H1 (cell line): ENCODE measurements at regions not wholly inside any gene's neighbourhood (a gene's known extent, or its start where the extent isn't known, plus 50 kb on each side); places are given as distances from the start of the nearest gene placed in this dataset.

Source experiments
- CTCF ChIA-PET: fragments of 300-600 bp; sonication (Branson Sonifier 250); formaldehyde crosslinking; loops from one replicate; lab custom pipeline; 2021; ENCODE audit not compliant: partially characterized antibody; lab: Charles Lee
- POLR2A ChIA-PET: fragments of 300-600 bp; sonication (Branson Sonifier 250); formaldehyde crosslinking; loops from one replicate; lab custom pipeline; 2021; ENCODE audit warnings: inconsistent platforms; ENCODE audit not compliant: partially characterized antibody; lab: Charles Lee
- DNase-seq, 2 experiments: peaks; one replicate each; pipeline versions ENCODE4 v3.0.0 to v3.0.0-alpha.2; 2010 to 2022; ENCODE audit warnings: low spot score in 2 of 2, low read depth in 1 of 2, mixed read lengths in 1 of 2
- FAIRE-seq: peaks from 2 replicates; lab custom pipeline; 2011; peaks lifted over from hg19 to GRCh38; lab: Jason Lieb, UNC
- H2AFZ ChIP-seq: 2 replicates; pipeline ENCODE4 v1.8.1; 2012; ENCODE audit warnings: low read length, inconsistent platforms
- H2AK5ac ChIP-seq: 2 replicates; pipeline ENCODE4 v1.6.1; 2013; ENCODE audit warnings: low read depth, low read length
- H2BK120ac ChIP-seq: replicated peaks from 2 replicates; pipeline ENCODE3; 2013; ENCODE audit warnings: low read depth, low read length, inconsistent platforms
- H2BK12ac ChIP-seq: 2 replicates; pipeline ENCODE4 v1.6.1; 2013; ENCODE audit warnings: low read depth, low read length
- H2BK15ac ChIP-seq: 2 replicates; pipeline ENCODE4 v1.6.1; 2013; ENCODE audit warnings: low read length
- H2BK20ac ChIP-seq: 2 replicates; pipeline ENCODE4 v1.6.1; 2013; ENCODE audit warnings: low read length
- H2BK5ac ChIP-seq: 2 replicates; pipeline ENCODE4 v1.6.1; 2013; ENCODE audit warnings: low read depth, low read length
- H3K14ac ChIP-seq: 2 replicates; pipeline ENCODE4 v1.6.1; 2013; ENCODE audit warnings: inconsistent platforms; ENCODE audit not compliant: insufficient read length
- H3K18ac ChIP-seq: 2 replicates; pipeline ENCODE4 v1.6.1; 2013; ENCODE audit warnings: low read length; ENCODE audit errors: extremely low read depth
- H3K23ac ChIP-seq: 2 replicates; pipeline ENCODE4 v1.6.1; 2013; ENCODE audit warnings: inconsistent platforms; ENCODE audit not compliant: insufficient read length
- H3K23me2 ChIP-seq: 2 replicates; pipeline ENCODE4 v1.6.1; 2013; ENCODE audit warnings: low read depth, low read length
- H3K27ac ChIP-seq: 2 replicates; pipeline ENCODE4 v1.6.1; 2011; ENCODE audit warnings: low read depth, low read length, inconsistent platforms
- H3K27me3 ChIP-seq, 4 experiments: replicated peaks in 1 of 4; 1 replicate in 1 of 4; 2 replicates in 3 of 4; pipeline versions ENCODE4 v1.6.1 to v1.8.1; 2011 to 2013; ENCODE audit warnings: low read length in 3 of 4, mild to moderate bottlenecking in 3 of 4, inconsistent platforms in 2 of 4, mixed read lengths in 2 of 4, moderate library complexity in 1 of 4; ENCODE audit not compliant: control insufficient read depth in 3 of 4, insufficient read depth in 3 of 4; ENCODE audit errors: extremely low read depth in 1 of 4
- H3K36me3 ChIP-seq, 4 experiments: 2 replicates each; pipeline versions ENCODE4 v1.6.1 to v1.8.1; 2011 to 2013; ENCODE audit warnings: mild to moderate bottlenecking in 4 of 4, low read length in 3 of 4, moderate library complexity in 2 of 4, control low read depth in 1 of 4, inconsistent platforms in 1 of 4; ENCODE audit not compliant: insufficient read depth in 4 of 4, control insufficient read depth in 2 of 4
- H3K4ac ChIP-seq: replicated peaks from 2 replicates; pipeline ENCODE3; 2013; ENCODE audit warnings: low read length, low read depth, mixed read lengths, inconsistent platforms; ENCODE audit not compliant: insufficient read length
- H3K4me1 ChIP-seq, 4 experiments: replicated peaks in 1 of 4; 1 replicate in 1 of 4; 2 replicates in 3 of 4; pipeline versions ENCODE4 v1.6.1 to v1.8.1; 2011 to 2013; ENCODE audit warnings: low read length in 3 of 4, inconsistent platforms in 2 of 4, mixed read lengths in 1 of 4; ENCODE audit not compliant: insufficient read depth in 4 of 4, control insufficient read depth in 3 of 4
- H3K4me2 ChIP-seq, 2 experiments: 2 replicates each; pipeline versions ENCODE4 v1.6.1 to v1.8.1; 2011 to 2013; ENCODE audit warnings: low read depth in 2 of 2, low read length in 2 of 2, control low read depth in 1 of 2, inconsistent platforms in 1 of 2, mild to moderate bottlenecking in 1 of 2; ENCODE audit not compliant: insufficient read depth in 1 of 2
- H3K4me3 ChIP-seq, 4 experiments: fragments of 200-600, 300-600 bp in 1 of 4; sonication (generic), shearing (Covaris generic), sonication (Bioruptor Twin) in 1 of 4; 2 replicates each; pipeline versions ENCODE4 v1.5.1 to v1.8.1; 2011 to 2016; ENCODE audit warnings: low read length in 4 of 4, low read depth in 3 of 4, control low read depth in 2 of 4, inconsistent platforms in 2 of 4, mild to moderate bottlenecking in 2 of 4, mixed read lengths in 1 of 4, moderate library complexity in 1 of 4; ENCODE audit not compliant: insufficient read depth in 2 of 4; ENCODE audit errors: extremely low read depth in 1 of 4
- H3K56ac ChIP-seq: replicated peaks from 2 replicates; pipeline ENCODE3; 2013; ENCODE audit warnings: low read depth, mild to moderate bottlenecking, mixed read lengths, low read length, inconsistent platforms; ENCODE audit not compliant: insufficient read length
- H3K79me1 ChIP-seq: 2 replicates; pipeline ENCODE4 v1.6.1; 2013; ENCODE audit warnings: low read depth, low read length, control low read depth
- H3K79me2 ChIP-seq, 2 experiments: 2 replicates each; pipeline versions ENCODE4 v1.6.1 to v1.8.1; 2012 to 2013; ENCODE audit warnings: low read length in 2 of 2, mild to moderate bottlenecking in 2 of 2, inconsistent platforms in 1 of 2; ENCODE audit not compliant: insufficient read depth in 2 of 2, control insufficient read depth in 1 of 2
- H3K9ac ChIP-seq, 4 experiments: replicated peaks in 1 of 4; 1 replicate in 1 of 4; 2 replicates in 3 of 4; pipeline versions ENCODE4 v1.6.1 to v1.8.1; 2011 to 2013; ENCODE audit warnings: low read depth in 3 of 4, low read length in 3 of 4, control low read depth in 2 of 4, mild to moderate bottlenecking in 2 of 4, moderate library complexity in 2 of 4, inconsistent platforms in 1 of 4; ENCODE audit errors: extremely low read depth in 1 of 4
- H3K9me3 ChIP-seq, 2 experiments: 2 replicates each; pipeline versions ENCODE4 v1.6.1 to v1.8.1; 2012 to 2013; ENCODE audit warnings: mild to moderate bottlenecking in 2 of 2, moderate library complexity in 2 of 2, control low read depth in 1 of 2, inconsistent platforms in 1 of 2, low read depth in 1 of 2, low read length in 1 of 2, mixed read lengths in 1 of 2; ENCODE audit not compliant: insufficient read depth in 2 of 2
- H4K20me1 ChIP-seq, 2 experiments: replicated peaks in 1 of 2; 2 replicates each; pipeline versions ENCODE3 to v1.8.1; 2011 to 2013; ENCODE audit warnings: inconsistent platforms in 2 of 2, low read length in 2 of 2, mild to moderate bottlenecking in 1 of 2; ENCODE audit not compliant: insufficient read depth in 2 of 2, control insufficient read depth in 1 of 2
- H4K5ac ChIP-seq: 2 replicates; pipeline ENCODE4 v1.6.1; 2013; ENCODE audit warnings: low read length, low read depth, mixed read lengths, inconsistent platforms; ENCODE audit not compliant: insufficient read length
- H4K8ac ChIP-seq: 2 replicates; pipeline ENCODE4 v1.8.0; 2013; ENCODE audit warnings: mild to moderate bottlenecking, moderate library complexity, low read length, inconsistent platforms; ENCODE audit not compliant: insufficient read depth; ENCODE audit errors: extremely low read depth
- H4K91ac ChIP-seq: replicated peaks from 2 replicates; pipeline ENCODE3; 2013; ENCODE audit warnings: low read length, mixed read lengths, inconsistent platforms; ENCODE audit not compliant: insufficient read length
- EZH2 ChIP-seq: fragments of 200-600 bp; sonication (generic); IDR thresholded peaks from 2 replicates; pipeline ENCODE4 v1.7.1; 2012; ENCODE audit warnings: low read depth, mild to moderate bottlenecking, moderate library complexity, low read length, inconsistent platforms; ENCODE audit not compliant: severe bottlenecking
- SRF ChIP-seq: IDR thresholded peaks from 2 replicates; pipeline ENCODE4 v1.6.1; 2011; ENCODE audit warnings: mild to moderate bottlenecking, low read depth, low read length, moderate library complexity
- TBP ChIP-seq: IDR thresholded peaks from 2 replicates; pipeline ENCODE4 v1.6.1; 2011; ENCODE audit warnings: low read depth, low read length, improper control_type of control experiment
- USF2 ChIP-seq: IDR thresholded peaks from 2 replicates; pipeline ENCODE4 v1.6.1; 2011; ENCODE audit warnings: low read length, improper control_type of control experiment
- WGBS, 2 experiments: shearing (Covaris generic) in 1 of 2; methylation state at CpG; one replicate each; pipeline versions ENCODE4 v1.1.6 to v1.1.7; 2013 to 2015; ENCODE audit warnings: low lambda C conversion rate in 2 of 2, mixed read lengths in 2 of 2, inconsistent platforms in 1 of 2, low coverage in 1 of 2, missing lambda C conversion rate in 1 of 2; ENCODE audit not compliant: insufficient replicate concordance in 2 of 2, insufficient coverage in 1 of 2, insufficient read length in 1 of 2; ENCODE audit errors: extremely low coverage in 1 of 2, missing lambda C conversion rate in 1 of 2; 5-methylcytosine and 5-hydroxymethylcytosine counted together

- no peak overlapping the region for H3K4me3 ChIP-seq
- no peak overlapping the region for H3K9ac ChIP-seq
- H3K79me1 ChIP-seq = no peaks in the 10 kb centered on the region
- no peak overlapping the region for H2BK12ac ChIP-seq
- no peak overlapping the region for H3K27ac ChIP-seq
- no peak overlapping the region for H3K56ac ChIP-seq
- H3K14ac ChIP-seq = no peak overlapping the region
- H3K79me2 ChIP-seq = no peaks in the 10 kb centered on the region
- POLR2A ChIA-PET = no interaction called here
- no peaks in the 10 kb centered on the region for H3K23me2 ChIP-seq
- no peak overlapping the region for H4K8ac ChIP-seq
- H4K91ac ChIP-seq = no peak overlapping the region
- no peak overlapping the region for H3K23ac ChIP-seq
- H3K9me3 ChIP-seq = no peaks in the 10 kb centered on the region
- FAIRE-seq = no peak
- no peak overlapping the region for H3K4ac ChIP-seq
- H4K5ac ChIP-seq = no peak overlapping the region
- no peak overlapping the region for H2BK15ac ChIP-seq
- H4K20me1 ChIP-seq = no peaks in the 10 kb centered on the region
- H2BK20ac ChIP-seq = no peak overlapping the region
- no peak overlapping the region for H2BK120ac ChIP-seq
- H3K18ac ChIP-seq = no peak overlapping the region
- H3K36me3 ChIP-seq = no peaks in the 10 kb centered on the region
- no peak for DNase-seq
- no peak overlapping the region for H3K4me2 ChIP-seq
- CTCF ChIA-PET = no interaction called here
- no peak overlapping the region for H2AK5ac ChIP-seq
- TF ChIP-seq SRF (no peak), EZH2 (no peak), TBP (no peak), USF2 (no peak)
- no peak overlapping the region for H2AFZ ChIP-seq
- H3K4me1 ChIP-seq = no peaks in the 10 kb centered on the region
- WGBS, 2 experiments = 89% methylated on average over 1 of the region's 1 CpG; no CpG with 5 or more reads in 1 of the 2 experiments
- no peak overlapping the region for H2BK5ac ChIP-seq
- H3K27me3 ChIP-seq = no peaks in the 10 kb centered on the region
These were observed 228.7 kb upstream of the RND3 start for GRCh38 chr2:150716186-150716585.
